Spleen (tissue), 11 donors: ENCODE measurements at regions not wholly inside any gene's neighbourhood (a gene's known extent, or its start where the extent isn't known, plus 50 kb on each side); places are given as distances from the start of the nearest gene placed in this dataset.

Experiments used
- DNase-seq: peaks from one replicate; pipeline ENCODE4 v3.0.0-alpha.2; 2020
- H3K27ac ChIP-seq, 8 donors: fragments of 200-600 bp; sonication (generic) in 7 of 8; 1 replicate in 4 of 8; 2 replicates in 4 of 8; pipeline versions ENCODE4 v1.5.0 to v1.8.0; 2016 to 2021; ENCODE audit warnings: inconsistent platforms in 4 of 8, mild to moderate bottlenecking in 4 of 8, moderate library complexity in 1 of 8
- H3K27me3 ChIP-seq, 7 donors: fragments of 200-600 bp; sonication (generic) in 6 of 7; replicated peaks in 1 of 7; 1 replicate in 4 of 7; 2 replicates in 3 of 7; pipeline versions ENCODE4 v1.5.0 to v1.8.0; 2016 to 2021; ENCODE audit warnings: inconsistent platforms in 3 of 7, mild to moderate bottlenecking in 1 of 7
- H3K36me3 ChIP-seq, 6 donors: fragments of 200-600 bp; sonication (generic) in 5 of 6; 1 replicate in 4 of 6; 2 replicates in 2 of 6; pipeline versions ENCODE4 v1.5.0 to v1.8.0; 2016 to 2021; ENCODE audit warnings: inconsistent platforms in 2 of 6
- H3K4me1 ChIP-seq, 6 donors: fragments of 200-600 bp; sonication (generic) in 5 of 6; 1 replicate in 3 of 6; 2 replicates in 3 of 6; pipeline versions ENCODE4 v1.5.0 to v1.8.0; 2016 to 2021; ENCODE audit warnings: inconsistent platforms in 3 of 6
- H3K4me3 ChIP-seq, 8 donors: fragments of 200-600 bp; sonication (generic) in 7 of 8; 1 replicate in 4 of 8; 2 replicates in 4 of 8; pipeline versions ENCODE4 v1.5.0 to v1.8.0; 2016 to 2021; ENCODE audit warnings: inconsistent platforms in 4 of 8, mild to moderate bottlenecking in 4 of 8, moderate library complexity in 2 of 8
- H3K9me3 ChIP-seq, 8 donors: fragments of 200-600 bp; sonication (generic) in 7 of 8; 1 replicate in 4 of 8; 2 replicates in 4 of 8; pipeline versions ENCODE4 v1.5.0 to v1.8.0; 2016 to 2021; ENCODE audit warnings: inconsistent platforms in 4 of 8
- POLR2A ChIP-seq, 3 donors: fragments of 450-650 bp; IDR thresholded peaks; one replicate each; pipeline ENCODE4 v1.5.1; 2017; ENCODE audit warnings: antibody characterized with exemption in 3 of 3, mild to moderate bottlenecking in 1 of 3
- POLR2AphosphoS5 ChIP-seq, 3 donors: sonication (generic); formaldehyde crosslinking; IDR thresholded peaks; one replicate each; pipeline ENCODE4 v1.5.1; 2017; ENCODE audit warnings: antibody characterized with exemption in 3 of 3
- WGBS, 5 donors: extraction: QIAGEN DNeasy Blood & Tissue Kit in 3 of 5; methylation state at CpG; one replicate each; pipeline versions ENCODE4 v1.1.5 to v1.1.7; 2013 to 2018; 5-methylcytosine and 5-hydroxymethylcytosine counted together
- intact Hi-C: fragments of 100-400 bp; cut with DNase I; formaldehyde crosslinking; loops from one replicate; pipeline ENCODE4 v1.15.0; 2023; ENCODE audit warnings: low total_unique reads
- TF ChIP-seq, protein P1 (sequence below), 11 experiments: fragments of 200-600 bp in 7 of 11; fragments of 450-650 bp in 4 of 11; sonication (generic) in 4 of 11; IDR thresholded peaks in 8 of 11; conservative IDR thresholded peaks in 3 of 11; 1 replicate in 7 of 11; 2 replicates in 4 of 11; pipeline versions ENCODE4 v1.4.0 to v1.8.0; 2016 to 2021; ENCODE audit warnings: antibody characterized with exemption in 11 of 11, inconsistent platforms in 4 of 11, mild to moderate bottlenecking in 1 of 11
- donor health status: healthy with polysubstance abuse.
- donor health status: DM: no; HTN: no; CAD: no; lungs with moderate emphysema.
- donor health status: DM: no; HTN: no; CAD: no.
- donor health status: Bipolar disorder and iron deficiency.
- donor health status: healthy.
- donor health status: DM: no; HTN: no; CAD: no.
- donor health status: DM: yes; HTN: yes; CAD: no.

DNA sequence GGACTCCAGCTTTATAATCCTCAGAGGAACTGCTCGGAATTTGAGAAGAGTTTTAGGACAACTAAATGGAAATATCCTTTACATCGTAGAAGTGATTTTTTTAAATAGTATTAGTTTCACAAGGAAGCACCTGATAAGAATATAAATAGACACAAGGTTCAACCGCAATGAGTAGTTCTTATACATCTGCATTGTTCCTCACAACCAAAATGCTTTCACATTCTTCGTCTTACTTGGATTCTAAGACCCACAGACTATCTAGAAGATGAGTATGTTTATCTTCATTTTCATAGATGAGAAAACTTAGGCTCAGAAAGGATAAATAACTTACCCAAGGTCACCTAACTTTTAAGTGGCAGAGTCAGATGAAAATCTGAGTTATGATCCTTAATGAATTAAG lies 469.0 kb downstream of the GALC start:
- TF ChIP-seq POLR2A (IDR thresholded peaks at IDR 0.05), result no peak
- TF ChIP-seq POLR2AphosphoS5 (IDR thresholded peaks at IDR 0.05), result no peak
- TF ChIP-seq, protein P1, sequence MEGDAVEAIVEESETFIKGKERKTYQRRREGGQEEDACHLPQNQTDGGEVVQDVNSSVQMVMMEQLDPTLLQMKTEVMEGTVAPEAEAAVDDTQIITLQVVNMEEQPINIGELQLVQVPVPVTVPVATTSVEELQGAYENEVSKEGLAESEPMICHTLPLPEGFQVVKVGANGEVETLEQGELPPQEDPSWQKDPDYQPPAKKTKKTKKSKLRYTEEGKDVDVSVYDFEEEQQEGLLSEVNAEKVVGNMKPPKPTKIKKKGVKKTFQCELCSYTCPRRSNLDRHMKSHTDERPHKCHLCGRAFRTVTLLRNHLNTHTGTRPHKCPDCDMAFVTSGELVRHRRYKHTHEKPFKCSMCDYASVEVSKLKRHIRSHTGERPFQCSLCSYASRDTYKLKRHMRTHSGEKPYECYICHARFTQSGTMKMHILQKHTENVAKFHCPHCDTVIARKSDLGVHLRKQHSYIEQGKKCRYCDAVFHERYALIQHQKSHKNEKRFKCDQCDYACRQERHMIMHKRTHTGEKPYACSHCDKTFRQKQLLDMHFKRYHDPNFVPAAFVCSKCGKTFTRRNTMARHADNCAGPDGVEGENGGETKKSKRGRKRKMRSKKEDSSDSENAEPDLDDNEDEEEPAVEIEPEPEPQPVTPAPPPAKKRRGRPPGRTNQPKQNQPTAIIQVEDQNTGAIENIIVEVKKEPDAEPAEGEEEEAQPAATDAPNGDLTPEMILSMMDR (IDR thresholded peaks at IDR 0.05 in 8 of 11, conservative IDR thresholded peaks at IDR 0.05 in 3 of 11), result no peak
- intact Hi-C loops, result no loop called here
- 80 to 90% (median 85%) methylated on average over 4 of the region's 4 CpGs for whole genome bisulfite sequencing, 5 donors

DNA sequence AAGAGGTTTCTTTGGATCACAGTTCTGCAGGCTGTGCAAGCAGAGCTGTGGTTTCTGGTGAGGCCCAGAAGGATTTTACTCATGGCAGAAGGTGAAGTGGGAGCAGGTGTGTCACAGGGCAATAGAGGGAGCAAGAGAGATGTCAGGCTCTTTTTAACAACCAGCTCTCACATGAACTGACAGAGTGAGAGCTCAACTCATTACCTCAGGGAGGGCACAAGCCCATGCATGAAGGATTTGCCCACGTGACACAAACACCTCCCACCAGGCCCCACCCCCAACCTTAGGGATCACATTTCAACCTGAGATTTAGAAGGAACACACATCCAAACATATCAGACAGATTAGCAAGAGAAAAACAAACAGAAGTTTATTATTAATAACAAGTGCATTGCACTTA lies 470.4 kb downstream of the GALC start:
- intact Hi-C loops, result no loop called here
- Histone ChIP-seq H3K36me3 (no peaks in the 10 kb centered on the region), H3K27me3 (no peaks in the 10 kb centered on the region), H3K4me1 (no peaks in the 10 kb centered on the region), H3K4me3 (no peak overlapping the region), H3K27ac (no peak overlapping the region), H3K9me3 (peaks cover 0 to 13% (median 9%) of the 10 kb centered on the region in 8 donors)
- no peak for TF ChIP-seq POLR2AphosphoS5 (IDR thresholded peaks at IDR 0.05)
- TF ChIP-seq POLR2A (IDR thresholded peaks at IDR 0.05), result no peak
- TF ChIP-seq, protein P1 (IDR thresholded peaks at IDR 0.05 in 8 of 11, conservative IDR thresholded peaks at IDR 0.05 in 3 of 11), result no peak
- 4 to 20% (median 10%) methylated on average over 1 of the region's 1 CpG for WGBS, 5 donors
- DNase-seq, result no peak

More for the DNA sequence above, 469.0 kb downstream of the GALC start:
- no peak overlapping the region for H3K4me3 ChIP-seq
- no peaks in the 10 kb centered on the region for H3K4me1 ChIP-seq
- no peaks in the 10 kb centered on the region for H3K36me3 ChIP-seq
- no peaks in the 10 kb centered on the region for H3K9me3 ChIP-seq
- DNase-seq, result no peak
- no peaks in the 10 kb centered on the region for H3K27me3 ChIP-seq
- H3K27ac ChIP-seq, result no peak overlapping the region

DNA sequence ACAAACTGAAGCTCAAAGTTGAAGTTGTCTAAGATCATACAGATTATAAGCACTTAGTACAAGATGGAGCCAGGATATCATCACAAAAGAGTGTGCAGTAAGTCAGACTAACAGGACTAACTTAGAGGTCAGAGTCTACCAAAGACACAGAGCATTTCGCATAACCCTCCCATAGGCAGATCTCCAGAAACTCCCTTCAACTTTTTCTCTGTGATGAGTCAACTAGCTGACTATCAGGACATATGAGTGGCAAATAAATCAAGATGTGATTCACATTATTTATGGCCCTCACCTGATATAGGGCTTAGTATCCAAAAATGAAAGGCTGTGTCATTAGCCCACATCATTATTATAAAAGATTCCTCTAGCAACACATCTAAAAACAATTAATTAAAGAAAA lies 484.6 kb downstream of the GALC start:
- intact Hi-C loops, result no loop called here
- peaks cover 0 to 4% (median 0%) of the 10 kb centered on the region in 8 donors for H3K9me3 ChIP-seq
- no peaks in the 10 kb centered on the region for H3K4me1 ChIP-seq
- no peak for TF ChIP-seq POLR2A (IDR thresholded peaks at IDR 0.05)
- WGBS, 5 donors, result 55 to 100% (median 90%) methylated on average over 1 of the region's 1 CpG
- H3K27me3 ChIP-seq, result no peaks in the 10 kb centered on the region
- H3K27ac ChIP-seq, result no peak overlapping the region
- no peak for DNase-seq
- no peak overlapping the region for H3K4me3 ChIP-seq
- H3K36me3 ChIP-seq, result no peaks in the 10 kb centered on the region

DNA sequence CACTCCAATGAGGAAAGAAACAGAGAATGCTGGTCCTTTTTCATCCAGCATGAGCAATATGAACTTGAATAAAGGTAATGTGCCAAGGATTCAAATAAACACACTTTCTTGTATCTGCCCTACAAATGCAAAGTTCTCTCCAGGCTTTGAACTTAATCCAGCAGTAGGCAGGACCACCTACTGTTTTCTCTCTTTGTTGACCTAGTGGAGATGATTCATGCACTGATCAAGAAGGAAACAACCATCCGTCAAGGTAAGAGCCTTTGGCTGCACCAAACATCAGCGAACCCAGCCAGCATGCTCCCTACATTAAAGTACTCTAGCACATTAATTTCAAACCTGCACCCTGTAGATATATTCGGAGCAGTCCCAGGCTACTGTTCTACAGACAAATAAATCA lies 489.3 kb downstream of the GALC start:
- no peak overlapping the region for H3K27ac ChIP-seq
- intact Hi-C loops, result no loop called here
- DNase-seq, result no peak
- no peaks in the 10 kb centered on the region for H3K27me3 ChIP-seq
- no peak overlapping the region for H3K4me3 ChIP-seq
- H3K4me1 ChIP-seq, result no peaks in the 10 kb centered on the region
- no peaks in the 10 kb centered on the region for H3K36me3 ChIP-seq
- TF ChIP-seq POLR2A (IDR thresholded peaks at IDR 0.05) (no peak), POLR2AphosphoS5 (IDR thresholded peaks at IDR 0.05) (no peak)
- TF ChIP-seq, protein P1 (IDR thresholded peaks at IDR 0.05 in 8 of 11, conservative IDR thresholded peaks at IDR 0.05 in 3 of 11), result no peak
- WGBS, 5 donors, result 74 to 92% (median 84%) methylated on average over 3 of the region's 3 CpGs
- peaks cover 0 to 8% (median 0%) of the 10 kb centered on the region in 8 donors for H3K9me3 ChIP-seq

DNA sequence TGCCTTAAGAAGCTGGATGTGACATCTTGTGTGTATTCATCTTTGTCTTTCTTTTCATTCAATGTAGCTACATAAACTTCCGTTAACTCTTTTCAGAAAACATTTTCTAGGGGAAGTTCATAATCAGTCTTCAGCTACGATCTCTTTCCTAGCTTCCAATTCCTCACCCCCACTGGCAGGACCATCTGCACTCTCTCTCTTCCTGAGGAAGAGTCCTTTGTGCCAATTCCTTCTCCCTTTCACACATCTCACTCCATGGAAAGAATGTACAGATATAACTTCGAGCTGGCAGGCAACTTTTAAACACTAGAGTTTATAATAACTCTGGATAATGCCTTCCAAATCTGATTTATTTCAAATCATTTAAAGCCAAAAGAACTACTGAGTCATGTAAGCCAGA lies 495.7 kb downstream of the GALC start:
- TF ChIP-seq, protein P1 (IDR thresholded peaks at IDR 0.05 in 8 of 11, conservative IDR thresholded peaks at IDR 0.05 in 3 of 11), result no peak
- no peak for TF ChIP-seq POLR2AphosphoS5 (IDR thresholded peaks at IDR 0.05)
- WGBS, 5 donors, result 58 to 76% (median 63%) methylated on average over 3 of the region's 3 CpGs
- H3K27me3 ChIP-seq, result no peaks in the 10 kb centered on the region
- peaks cover 0 to 8% (median 0%) of the 10 kb centered on the region in 8 donors for H3K9me3 ChIP-seq
- intact Hi-C loops, result no loop called here
- no peaks in the 10 kb centered on the region for H3K36me3 ChIP-seq
- no peaks in the 10 kb centered on the region for H3K4me1 ChIP-seq
- no peak for DNase-seq
- H3K4me3 ChIP-seq, result no peak overlapping the region
- H3K27ac ChIP-seq, result no peak overlapping the region
